SH-SY5Y (cell line): ENCODE measurements at regions not wholly inside any gene's neighbourhood (a gene's known extent, or its start where the extent isn't known, plus 50 kb on each side); places are given as distances from the start of the nearest gene placed in this dataset.

Experiments used
- GATA2 ChIP-seq: IDR thresholded peaks from 2 replicates; pipeline ENCODE4 v1.6.1; 2011; ENCODE audit warnings: mild to moderate bottlenecking, low read depth, low read length
- GATA3 ChIP-seq: IDR thresholded peaks from 2 replicates; pipeline ENCODE4 v1.6.1; 2011; ENCODE audit warnings: low read depth, mild to moderate bottlenecking, low read length, moderate library complexity

DNA sequence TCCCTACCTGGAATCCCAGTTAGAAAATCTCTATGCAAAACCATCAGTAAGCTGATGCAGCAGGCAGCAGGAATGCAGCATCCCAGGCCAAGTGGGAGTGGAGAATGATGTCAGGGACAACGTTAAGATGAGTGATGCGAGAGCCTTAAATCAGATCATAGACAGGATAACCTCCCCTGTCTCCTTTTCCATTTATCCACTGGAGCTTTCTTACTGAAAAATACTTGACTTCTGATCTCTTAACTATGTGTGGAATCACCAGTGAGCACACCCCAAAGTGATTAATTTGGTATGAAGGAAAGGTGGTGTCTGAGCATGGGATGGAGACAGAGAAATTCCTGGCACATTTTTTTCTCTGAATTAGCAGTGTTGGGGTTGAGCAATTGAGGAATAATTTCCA lies 98.0 kb downstream of the RND3 start:
- no peak for TF ChIP-seq GATA3
- no peak for TF ChIP-seq GATA2
